ENCODE measurements at regions not wholly inside any gene's neighbourhood (a gene's known extent, or its start where the extent isn't known, plus 50 kb on each side); places are given as distances from the start of the nearest gene placed in this dataset.

GRCh38 chr10:128885573-128886555, 581.2 kb upstream of the MGMT start:
- no peak for DNase-seq

GRCh38 chr10:128887856-128888255, 579.2 kb upstream of the MGMT start:
- no peak for DNase-seq

GRCh38 chr10:128892005-128892404, 575.0 kb upstream of the MGMT start:
- DNase-seq: no peak

GRCh38 chr10:128894641-128895040, 572.4 kb upstream of the MGMT start:
- DNase-seq: no peak

GRCh38 chr10:128895473-128895872, 571.6 kb upstream of the MGMT start:
- no peak for DNase-seq

GRCh38 chr10:128896116-128896795, 570.8 kb upstream of the MGMT start:
- DNase-seq: no peak

GRCh38 chr10:128896963-128897362, 570.1 kb upstream of the MGMT start:
- no peak for DNase-seq

- no peak for DNase-seq
Measured at GRCh38 chr10:128897401-128898129, 569.5 kb upstream of the MGMT start.

- no peak for DNase-seq
Measured at GRCh38 chr10:128898133-128898915, 568.7 kb upstream of the MGMT start.

GRCh38 chr10:128898916-128899195, 568.2 kb upstream of the MGMT start:
- DNase-seq: no peak

- no peak for DNase-seq
Measured at GRCh38 chr10:128900456-128900855, 566.6 kb upstream of the MGMT start.

- DNase-seq: no peak
Measured at GRCh38 chr10:128901236-128901635, 565.8 kb upstream of the MGMT start.

- DNase-seq: no peak
Measured at GRCh38 chr10:128902031-128902710, 564.9 kb upstream of the MGMT start.

GRCh38 chr10:128907155-128907941, 559.7 kb upstream of the MGMT start:
- DNase-seq: no peak

- DNase-seq: no peak
Measured at GRCh38 chr10:128908099-128908498, 558.9 kb upstream of the MGMT start.

- no peak for DNase-seq
Measured at GRCh38 chr10:128908499-128908898, 558.5 kb upstream of the MGMT start.

GRCh38 chr10:128912568-128913311, 554.3 kb upstream of the MGMT start:
- no peak for DNase-seq

GRCh38 chr10:128914681-128915080, 552.4 kb upstream of the MGMT start:
- no peak for DNase-seq

- DNase-seq: no peak
Measured at GRCh38 chr10:128915630-128916029, 551.4 kb upstream of the MGMT start.

GRCh38 chr10:128916383-128916782, 550.7 kb upstream of the MGMT start:
- no peak for DNase-seq

All from EL (cell line).